ENCODE measurements at regions not wholly inside any gene's neighbourhood (a gene's known extent, or its start where the extent isn't known, plus 50 kb on each side); places are given as distances from the start of the nearest gene placed in this dataset.

GRCh38 chr7:85424298-85424697, 237.4 kb upstream of the SEMA3D start:
- Histone ChIP-seq H3K4me1 (ENCODE audit: insufficient read depth, low read length, poor library complexity, severe bottlenecking) (no peaks in the 10 kb centered on the region), H3K4me3 (ENCODE audit: low read length, poor library complexity, severe bottlenecking) (no peak overlapping the region), H3K79me2 (ENCODE audit: insufficient read depth, low read length) (no peaks in the 10 kb centered on the region), H3F3A (ENCODE audit: low read depth) (no peaks in the 10 kb centered on the region), H2AFZ (ENCODE audit: low read length) (no peak overlapping the region), H3K9me3 (ENCODE audit: insufficient read depth, low read depth, low read length) (no peaks in the 10 kb centered on the region), H3K9ac (ENCODE audit: low read depth, low read length, poor library complexity, severe bottlenecking) (no peak overlapping the region), H3K27me3 (ENCODE audit: insufficient read depth, low read length, poor library complexity, severe bottlenecking) (no peaks in the 10 kb centered on the region), H3K4me2 (ENCODE audit: low read depth, low read length, poor library complexity, severe bottlenecking) (no peak overlapping the region), H3K36me3 (ENCODE audit: insufficient read depth, low read length) (no peaks in the 10 kb centered on the region), H3K9me2 (replicated peaks; ENCODE audit: low read depth, low read length) (no peaks in the 10 kb centered on the region), H4K20me1 (ENCODE audit: insufficient read depth, low read length, poor library complexity, severe bottlenecking) (no peaks in the 10 kb centered on the region)
- TF ChIP-seq EZH2phosphoT487 (IDR thresholded peaks at IDR 0.05; ENCODE audit: borderline replicate concordance) (no peak), CTCF (conservative IDR thresholded peaks at IDR 0.05; ENCODE audit: low read length) (no peak)

- no peaks in the 10 kb centered on the region for H3K79me2 ChIP-seq (ENCODE audit: insufficient read depth, low read length)
- H3K9ac ChIP-seq (ENCODE audit: low read depth, low read length, poor library complexity, severe bottlenecking): no peak overlapping the region
Measured at GRCh38 chr7:85423209-85423895, 236.5 kb upstream of the SEMA3D start.

GRCh38 chr7:85415743-85416142, 228.9 kb upstream of the SEMA3D start:
- no peak for TF ChIP-seq CTCF (conservative IDR thresholded peaks at IDR 0.05; ENCODE audit: low read length)
- no peak for TF ChIP-seq EZH2phosphoT487 (IDR thresholded peaks at IDR 0.05; ENCODE audit: borderline replicate concordance)

More at GRCh38 chr7:85423209-85423895, 236.5 kb upstream of the SEMA3D start:
- TF ChIP-seq CTCF (conservative IDR thresholded peaks at IDR 0.05; ENCODE audit: low read length) (no peak), EZH2phosphoT487 (IDR thresholded peaks at IDR 0.05; ENCODE audit: borderline replicate concordance) (no peak)
- H3F3A ChIP-seq (ENCODE audit: low read depth): no peaks in the 10 kb centered on the region
- H3K27me3 ChIP-seq (ENCODE audit: insufficient read depth, low read length, poor library complexity, severe bottlenecking): no peaks in the 10 kb centered on the region
- no peak overlapping the region for H2AFZ ChIP-seq (ENCODE audit: low read length)
- H3K36me3 ChIP-seq (ENCODE audit: insufficient read depth, low read length): no peaks in the 10 kb centered on the region
- H3K4me3 ChIP-seq (ENCODE audit: low read length, poor library complexity, severe bottlenecking): no peak overlapping the region
- no peaks in the 10 kb centered on the region for H3K9me2 ChIP-seq (replicated peaks; ENCODE audit: low read depth, low read length)
- no peaks in the 10 kb centered on the region for H4K20me1 ChIP-seq (ENCODE audit: insufficient read depth, low read length, poor library complexity, severe bottlenecking)
- H3K4me1 ChIP-seq (ENCODE audit: insufficient read depth, low read length, poor library complexity, severe bottlenecking): no peaks in the 10 kb centered on the region
- no peak overlapping the region for H3K4me2 ChIP-seq (ENCODE audit: low read depth, low read length, poor library complexity, severe bottlenecking)
- no peaks in the 10 kb centered on the region for H3K9me3 ChIP-seq (ENCODE audit: insufficient read depth, low read depth, low read length)

More at GRCh38 chr7:85415743-85416142, 228.9 kb upstream of the SEMA3D start:
- no peak overlapping the region for H2AFZ ChIP-seq (ENCODE audit: low read length)
- H3K27me3 ChIP-seq (ENCODE audit: insufficient read depth, low read length, poor library complexity, severe bottlenecking): no peaks in the 10 kb centered on the region
- H3K4me2 ChIP-seq (ENCODE audit: low read depth, low read length, poor library complexity, severe bottlenecking): no peak overlapping the region
- no peaks in the 10 kb centered on the region for H3K79me2 ChIP-seq (ENCODE audit: insufficient read depth, low read length)
- H3K9ac ChIP-seq (ENCODE audit: low read depth, low read length, poor library complexity, severe bottlenecking): no peak overlapping the region
- no peaks in the 10 kb centered on the region for H3K4me1 ChIP-seq (ENCODE audit: insufficient read depth, low read length, poor library complexity, severe bottlenecking)
- no peaks in the 10 kb centered on the region for H3K9me3 ChIP-seq (ENCODE audit: insufficient read depth, low read depth, low read length)
- H3K9me2 ChIP-seq (replicated peaks; ENCODE audit: low read depth, low read length): no peaks in the 10 kb centered on the region
- H3K4me3 ChIP-seq (ENCODE audit: low read length, poor library complexity, severe bottlenecking): no peak overlapping the region
- H4K20me1 ChIP-seq (ENCODE audit: insufficient read depth, low read length, poor library complexity, severe bottlenecking): no peaks in the 10 kb centered on the region
- no peaks in the 10 kb centered on the region for H3F3A ChIP-seq (ENCODE audit: low read depth)
- no peaks in the 10 kb centered on the region for H3K36me3 ChIP-seq (ENCODE audit: insufficient read depth, low read length)

Data from Loucy (cell line).